ENCODE measurements at regions not wholly inside any gene's neighbourhood (a gene's known extent, or its start where the extent isn't known, plus 50 kb on each side); places are given as distances from the start of the nearest gene placed in this dataset.

GRCh38 chr2:186346216-186346615, 139.8 kb upstream of the ZC3H15 start:
- TF ChIP-seq CTCF (IDR thresholded peaks at IDR 0.05), result no peak
- TF ChIP-seq POLR2A (IDR thresholded peaks at IDR 0.05), result no peak
- TF ChIP-seq POLR2AphosphoS5 (IDR thresholded peaks at IDR 0.05), result no peak
- no peak for TF ChIP-seq EP300 (IDR thresholded peaks at IDR 0.05)
